Pancreas (tissue), 10 donors: ENCODE measurements at regions not wholly inside any gene's neighbourhood (a gene's known extent, or its start where the extent isn't known, plus 50 kb on each side); places are given as distances from the start of the nearest gene placed in this dataset.

Experiments
- ATAC-seq, 4 donors: fragments of 200-7000 bp; cut with Tn5 transposase; one replicate each; pipeline versions ENCODE4 v1.8.0 to v1.9.1; 2020; ENCODE audit warnings: mild to moderate bottlenecking in 4 of 4, moderate library complexity in 4 of 4
- DNase-seq, 6 donors: peaks; one replicate each; pipeline ENCODE4 v3.0.0-alpha.2; 2020
- FAIRE-seq: peaks from 2 replicates; lab custom pipeline; 2012; peaks lifted over from hg19 to GRCh38; lab: Jason Lieb, UNC
- H3K27ac ChIP-seq, 4 donors: fragments of 200-600 bp; sonication (generic); 1 replicate in 3 of 4; 2 replicates in 1 of 4; pipeline versions ENCODE4 v1.5.0 to v1.8.0; 2020
- H3K27me3 ChIP-seq, 4 donors: fragments of 200-600 bp; one replicate each; pipeline ENCODE4 v1.8.0; 2021
- H3K36me3 ChIP-seq, 3 donors: fragments of 200-600 bp; sonication (generic) in 1 of 3; one replicate each; pipeline versions ENCODE4 v1.5.0 to v1.8.0; 2020 to 2021
- H3K4me1 ChIP-seq, 3 donors: fragments of 200-600 bp; one replicate each; pipeline ENCODE4 v1.8.0; 2021
- H3K4me3 ChIP-seq, 4 donors: fragments of 200-600 bp; sonication (generic) in 2 of 4; one replicate each; pipeline versions ENCODE4 v1.5.0 to v1.8.0; 2020 to 2021
- H3K9me3 ChIP-seq, 4 donors: fragments of 200-600 bp; one replicate each; pipeline ENCODE4 v1.8.0; 2021
- CTCF ChIP-seq, 4 donors: fragments of 200-600 bp; sonication (generic) in 3 of 4; IDR thresholded peaks; one replicate each; pipeline versions ENCODE4 v1.5.0 to v1.8.0; 2021; ENCODE audit warnings: antibody characterized with exemption in 4 of 4
- WGBS, 2 donors: extraction: QIAGEN DNeasy Blood & Tissue Kit; methylation state at CpG; one replicate each; pipeline ENCODE4 v1.1.7; 2013; 5-methylcytosine and 5-hydroxymethylcytosine counted together
- intact Hi-C, 3 donors: fragments of 100-400 bp; cut with DNase I; formaldehyde crosslinking; loops; one replicate each; pipeline versions ENCODE4 v1.11.1 to v1.14.2; 2022
- donor health status: healthy with polysubstance abuse.
- donor health status: DM: no; HTN: no; CAD: no; lungs with moderate emphysema.
- donor health status: DM: no; HTN: no; CAD: no.
- donor health status: control.
- donor health status: control.
- donor health status: Bipolar disorder and iron deficiency.
- donor health status: DM: yes; HTN: yes; CAD: no.
- donor health status: DM: no; HTN: no; CAD: no.
- donor health status: DM: no; HTN: no; CAD: no.
- donor health status: DM: yes; HTN: yes; CAD: no.

GRCh38 chr18:72376256-72376655, 167.9 kb downstream of the CBLN2 start:
- no peaks in the 10 kb centered on the region for H3K9me3 ChIP-seq
- no peaks in the 10 kb centered on the region for H3K36me3 ChIP-seq
- intact Hi-C loops: no loop called here
- no peak overlapping the region for H3K4me3 ChIP-seq
- no peaks in the 10 kb centered on the region for H3K4me1 ChIP-seq
- ATAC-seq: no peak
- no peak overlapping the region for H3K27ac ChIP-seq
- DNase-seq: no peak
- no peak for TF ChIP-seq CTCF (IDR thresholded peaks at IDR 0.05)
- H3K27me3 ChIP-seq: no peaks in the 10 kb centered on the region
- 36 to 46% methylated on average over 4 of the region's 4 CpGs for WGBS, 2 donors
- FAIRE-seq: no peak

GRCh38 chr18:72375618-72376017, 168.5 kb downstream of the CBLN2 start:
- intact Hi-C loops: no loop called here
- Histone ChIP-seq H3K27ac (no peak overlapping the region), H3K27me3 (no peaks in the 10 kb centered on the region), H3K36me3 (no peaks in the 10 kb centered on the region), H3K9me3 (no peaks in the 10 kb centered on the region), H3K4me3 (no peak overlapping the region), H3K4me1 (no peaks in the 10 kb centered on the region)
- no peak for TF ChIP-seq CTCF (IDR thresholded peaks at IDR 0.05)
- DNase-seq: no peak
- FAIRE-seq: no peak
- ATAC-seq: no peak
- WGBS, 2 donors: 68 to 80% methylated on average over 5 of the region's 5 CpGs

GRCh38 chr18:72372076-72372475, 172.1 kb downstream of the CBLN2 start:
- ATAC-seq: no peak
- no peaks in the 10 kb centered on the region for H3K4me1 ChIP-seq
- FAIRE-seq: no peak
- H3K27ac ChIP-seq: no peak overlapping the region
- no peak for TF ChIP-seq CTCF (IDR thresholded peaks at IDR 0.05)
- DNase-seq: no peak
- intact Hi-C loops: no loop called here
- H3K36me3 ChIP-seq: no peaks in the 10 kb centered on the region
- H3K9me3 ChIP-seq: no peaks in the 10 kb centered on the region
- no peak overlapping the region for H3K4me3 ChIP-seq
- no peaks in the 10 kb centered on the region for H3K27me3 ChIP-seq

GRCh38 chr18:72368308-72368707, 175.8 kb downstream of the CBLN2 start:
- WGBS, 2 donors: 20 to 62% methylated on average over 1 of the region's 1 CpG

DNA sequence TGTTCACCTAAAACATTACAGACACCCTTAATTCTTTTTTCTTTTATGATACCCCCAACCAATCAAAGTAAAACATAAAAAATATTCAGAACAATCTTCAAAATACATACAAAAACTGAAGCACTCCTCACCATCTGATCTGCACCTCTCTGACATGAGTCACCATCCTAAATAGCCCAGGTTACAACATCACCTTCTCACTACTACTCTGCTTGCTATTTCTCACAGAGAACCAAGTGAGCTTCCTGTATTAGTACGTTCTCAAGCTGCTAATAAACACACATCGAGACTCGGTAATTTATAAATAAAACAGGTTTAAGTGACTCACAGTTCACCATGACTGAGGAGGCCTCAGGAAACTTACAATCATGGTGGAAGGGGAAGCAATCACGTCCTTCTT, 183.5 kb downstream of the CBLN2 start:
- Histone ChIP-seq H3K9me3 (no peaks in the 10 kb centered on the region), H3K36me3 (no peaks in the 10 kb centered on the region), H3K27ac (no peak overlapping the region), H3K27me3 (no peaks in the 10 kb centered on the region), H3K4me3 (no peak overlapping the region), H3K4me1 (no peaks in the 10 kb centered on the region)
- DNase-seq (no peak), ATAC-seq (no peak), FAIRE-seq (no peak)
- 41 to 52% methylated on average over 4 of the region's 4 CpGs for WGBS, 2 donors
- intact Hi-C loops: no loop called here
- no peak for TF ChIP-seq CTCF (IDR thresholded peaks at IDR 0.05)

More at GRCh38 chr18:72368308-72368707, 175.8 kb downstream of the CBLN2 start:
- DNase-seq (no peak), ATAC-seq (no peak), FAIRE-seq (no peak)
- intact Hi-C loops: no loop called here
- no peaks in the 10 kb centered on the region for H3K36me3 ChIP-seq
- no peak overlapping the region for H3K4me3 ChIP-seq
- no peak for TF ChIP-seq CTCF (IDR thresholded peaks at IDR 0.05)
- no peak overlapping the region for H3K27ac ChIP-seq
- no peaks in the 10 kb centered on the region for H3K9me3 ChIP-seq
- H3K27me3 ChIP-seq: no peaks in the 10 kb centered on the region
- H3K4me1 ChIP-seq: no peaks in the 10 kb centered on the region
